Activated gamma-delta T cell (primary cell): ENCODE measurements at regions not wholly inside any gene's neighbourhood (a gene's known extent, or its start where the extent isn't known, plus 50 kb on each side); places are given as distances from the start of the nearest gene placed in this dataset.
"Not testable (repeated sequence)": the region's sequence is repeated elsewhere in the genome, so short reads cannot be mapped to it uniquely, and the experiment has no call there.

ENCODE experiments used
- DNase-seq: peaks from one replicate; lab custom pipeline; 2025; lab: John Stamatoyannopoulos, UW

GRCh38 chr5:97234380-97234779, 51.3 kb upstream of the RIOK2 start:
- not testable (repeated sequence) for DNase-seq

DNA sequence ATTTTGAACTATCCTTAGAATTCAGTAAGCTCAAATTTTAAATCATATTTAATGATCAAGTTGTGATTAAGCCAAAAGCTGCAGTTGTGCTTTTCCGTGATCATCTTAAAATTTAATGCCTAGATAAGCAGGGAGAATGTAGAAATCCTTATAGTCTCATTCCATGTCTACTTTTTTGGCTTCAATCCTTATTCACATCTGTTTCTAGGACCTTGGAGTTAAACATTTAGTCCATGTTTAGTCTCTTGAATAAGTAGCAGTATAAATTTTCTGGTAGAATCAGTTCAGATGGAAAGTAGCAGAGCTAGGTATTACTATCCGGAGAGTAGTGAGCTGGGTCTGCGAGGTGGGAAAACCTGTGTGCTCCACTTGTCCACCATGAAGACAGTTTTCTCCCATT, 59.3 kb upstream of the RIOK2 start:
- DNase-seq, result no peak

DNA sequence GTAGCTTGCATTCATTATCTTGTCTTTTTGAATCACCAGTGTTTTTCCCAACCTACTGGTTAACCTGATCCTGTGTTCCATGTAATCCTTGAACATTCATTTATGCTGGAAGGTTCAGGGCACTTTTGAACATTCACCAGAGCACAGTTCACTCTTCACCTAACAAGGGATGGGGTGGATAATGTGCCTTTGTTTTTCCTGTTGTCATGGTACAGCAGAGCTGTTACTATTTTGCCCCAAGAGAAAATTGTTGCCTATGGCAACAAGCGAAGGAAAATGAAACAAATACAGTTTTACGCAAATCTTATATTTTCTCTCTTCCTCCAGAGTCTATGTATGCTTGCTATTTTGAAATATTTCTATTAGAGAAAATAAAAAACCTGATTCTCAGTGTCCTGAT, 60.3 kb upstream of the RIOK2 start:
- DNase-seq, result no peak

GRCh38 chr5:97245386-97245785, 62.3 kb upstream of the RIOK2 start:
- DNase-seq, result no peak

DNA sequence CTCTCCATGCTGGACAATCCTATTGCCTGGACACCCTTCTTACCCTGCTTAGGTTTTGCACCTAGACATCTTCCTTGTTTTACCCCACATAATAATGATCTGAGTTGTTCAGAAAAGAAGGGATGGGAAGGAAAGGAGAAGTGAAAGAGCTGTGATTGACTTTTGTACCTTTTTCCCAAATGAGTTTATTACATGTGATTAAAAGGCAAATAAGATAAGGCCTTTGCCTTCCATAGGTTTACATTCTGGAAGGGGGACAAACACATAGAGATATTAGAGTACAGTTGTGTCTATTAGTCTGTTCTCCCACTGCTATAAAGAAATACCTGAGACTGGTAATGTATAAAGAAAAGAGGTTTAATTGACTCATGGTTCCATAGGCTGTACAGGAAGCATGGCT, 67.1 kb upstream of the RIOK2 start:
- DNase-seq, result no peak

GRCh38 chr5:97266076-97266475, 83.0 kb upstream of the RIOK2 start:
- no peak for DNase-seq

- DNase-seq, result no peak
Observed at GRCh38 chr5:97266576-97266975, 83.5 kb upstream of the RIOK2 start.

- DNase-seq, result no peak
Observed at GRCh38 chr5:97267767-97268166, 84.7 kb upstream of the RIOK2 start.

- no peak for DNase-seq
Observed at GRCh38 chr5:97276474-97277120, 93.5 kb upstream of the RIOK2 start.

- DNase-seq, result no peak
Observed at GRCh38 chr5:97281257-97281656, 98.2 kb upstream of the RIOK2 start.

GRCh38 chr5:97297063-97297703, 114.1 kb upstream of the RIOK2 start:
- no peak for DNase-seq

DNA sequence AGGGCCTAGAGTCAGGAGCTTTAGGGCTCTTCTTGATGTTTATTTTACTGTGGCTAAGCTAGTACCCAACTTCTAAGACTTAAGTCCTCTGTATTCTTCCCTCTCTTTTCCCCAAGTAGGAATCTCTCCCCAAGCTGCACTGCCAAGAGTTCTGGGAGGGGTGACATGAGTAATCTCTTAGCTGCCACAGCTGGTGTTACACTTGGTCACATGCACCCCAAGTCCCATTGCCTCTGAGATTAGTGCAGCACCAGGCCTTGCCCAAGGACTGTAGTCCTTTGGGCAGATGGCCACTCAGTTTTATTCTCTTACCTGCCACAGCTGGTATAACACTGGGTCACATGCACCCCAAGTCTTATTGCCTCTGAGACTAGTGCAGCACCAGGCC, 114.7 kb upstream of the RIOK2 start:
- no peak for DNase-seq

- DNase-seq, result not testable (repeated sequence)
Observed at GRCh38 chr5:97301181-97301580, 118.1 kb upstream of the RIOK2 start.

- no peak for DNase-seq
Observed at GRCh38 chr5:97338729-97339128, 155.7 kb upstream of the RIOK2 start.

DNA sequence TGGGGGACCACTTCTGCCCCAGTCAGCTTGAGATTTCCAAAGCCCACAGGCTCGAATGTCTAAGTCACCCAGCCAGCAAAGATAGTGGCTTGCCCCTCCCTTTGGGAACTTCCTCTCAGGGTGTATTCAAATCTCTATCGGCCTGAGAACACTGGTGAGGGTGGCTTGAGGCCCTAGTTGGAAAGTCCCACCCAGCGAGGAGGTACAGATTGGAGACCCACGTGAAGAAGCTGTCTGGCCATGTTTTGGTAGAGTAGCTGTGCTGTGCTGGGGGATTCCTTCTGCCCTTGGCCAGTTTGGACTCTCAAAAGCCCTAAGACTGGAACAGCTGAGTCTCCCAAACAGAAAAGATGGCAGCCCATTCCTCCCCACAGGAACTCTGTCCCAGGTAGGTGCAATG, 172.7 kb upstream of the RIOK2 start:
- no peak for DNase-seq

DNA sequence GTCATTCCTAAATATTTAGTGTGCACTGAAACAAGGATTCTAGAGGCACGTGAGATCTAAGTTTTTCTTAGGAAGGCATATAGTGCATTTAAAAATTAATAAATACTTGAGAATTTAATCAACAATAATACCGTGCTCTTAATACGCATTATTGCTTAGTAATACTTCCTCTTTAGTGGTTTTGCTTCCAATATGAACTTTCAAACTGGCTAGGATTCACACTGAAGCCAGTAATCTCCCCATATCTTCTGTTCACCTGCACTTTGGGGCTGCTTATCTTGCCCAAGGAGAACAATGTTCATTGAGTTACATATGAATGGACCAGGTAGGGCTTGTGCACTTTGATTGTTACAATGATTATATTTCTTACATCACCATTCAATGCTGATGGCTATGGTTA, 180.5 kb upstream of the RIOK2 start:
- no peak for DNase-seq

GRCh38 chr5:97364731-97365130, 181.7 kb upstream of the RIOK2 start:
- DNase-seq, result no peak

DNA sequence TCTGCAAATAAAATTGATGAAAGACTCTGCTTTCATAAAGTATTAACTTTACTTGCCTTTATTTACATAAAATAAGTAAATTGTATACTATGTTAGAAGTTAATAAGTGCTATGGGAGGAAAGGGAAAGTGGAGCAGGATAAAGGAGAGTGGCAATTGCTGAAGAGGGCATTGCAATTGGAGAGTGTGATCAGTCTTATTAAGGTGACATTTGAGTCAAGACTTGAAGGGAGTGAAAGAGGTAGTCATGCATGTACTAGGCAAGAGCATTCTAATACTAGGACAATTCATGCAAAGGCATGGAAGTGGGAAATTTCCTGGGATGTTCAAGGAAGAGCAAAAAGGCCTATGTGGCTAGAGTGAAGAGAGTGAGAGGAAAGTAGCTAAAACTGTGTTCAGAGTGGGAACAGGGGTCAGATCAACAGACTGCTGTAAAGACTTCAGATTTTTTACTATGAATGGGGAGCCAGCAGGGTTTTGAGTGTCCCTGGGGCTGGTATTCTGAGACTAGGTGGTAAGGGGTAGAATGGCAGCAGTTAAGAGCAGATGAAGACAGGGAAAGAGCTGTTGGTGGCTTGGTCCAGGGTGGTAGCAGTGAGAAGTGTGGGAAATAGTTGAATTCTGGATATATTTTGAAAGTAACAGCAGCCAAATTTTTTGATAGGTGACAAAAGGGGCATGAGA, 182.3 kb upstream of the RIOK2 start:
- no peak for DNase-seq

DNA sequence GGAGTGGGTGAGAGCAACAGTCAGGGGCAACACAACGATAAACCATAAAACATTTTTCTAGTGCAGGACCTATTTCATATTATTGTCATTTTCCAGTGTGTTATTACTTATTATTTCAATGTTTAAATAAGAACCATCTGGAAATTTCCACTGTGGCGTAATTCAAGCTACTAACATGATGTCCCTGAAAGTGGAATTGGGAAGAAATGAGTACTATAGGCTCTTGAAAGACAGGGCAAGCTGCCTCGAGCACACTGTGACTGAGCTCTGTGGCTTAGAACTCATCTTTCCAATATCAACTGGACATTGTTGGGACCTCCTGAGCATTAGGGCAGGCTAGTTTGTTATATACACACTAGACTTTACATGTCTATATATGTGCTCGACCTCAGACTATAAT, 182.9 kb upstream of the RIOK2 start:
- DNase-seq, result no peak

DNA sequence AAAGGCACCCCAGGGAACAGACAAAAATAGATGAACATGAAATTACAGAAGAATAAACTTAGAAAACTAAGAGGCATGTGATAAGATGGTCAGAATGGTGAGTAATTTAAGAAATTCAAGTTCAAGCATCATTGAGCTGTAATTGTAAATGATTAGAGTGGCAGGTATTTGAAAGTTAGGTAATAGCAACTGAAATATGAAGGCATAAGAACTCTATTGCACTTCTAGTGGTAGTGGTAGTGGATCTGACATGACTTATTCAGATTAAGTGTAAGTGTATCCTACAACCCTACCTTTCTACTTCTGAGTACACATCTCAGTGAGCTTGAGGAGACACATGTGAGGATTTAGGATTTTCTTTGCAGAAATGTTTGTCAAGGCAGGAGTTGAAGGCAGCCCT, 192.9 kb upstream of the RIOK2 start:
- no peak for DNase-seq

- no peak for DNase-seq
Observed at GRCh38 chr5:97377582-97377981, 194.5 kb upstream of the RIOK2 start.

GRCh38 chr5:97383996-97384395, 200.9 kb upstream of the RIOK2 start:
- DNase-seq, result no peak

- no peak for DNase-seq
Observed at GRCh38 chr5:97388794-97389193, 205.7 kb upstream of the RIOK2 start.

DNA sequence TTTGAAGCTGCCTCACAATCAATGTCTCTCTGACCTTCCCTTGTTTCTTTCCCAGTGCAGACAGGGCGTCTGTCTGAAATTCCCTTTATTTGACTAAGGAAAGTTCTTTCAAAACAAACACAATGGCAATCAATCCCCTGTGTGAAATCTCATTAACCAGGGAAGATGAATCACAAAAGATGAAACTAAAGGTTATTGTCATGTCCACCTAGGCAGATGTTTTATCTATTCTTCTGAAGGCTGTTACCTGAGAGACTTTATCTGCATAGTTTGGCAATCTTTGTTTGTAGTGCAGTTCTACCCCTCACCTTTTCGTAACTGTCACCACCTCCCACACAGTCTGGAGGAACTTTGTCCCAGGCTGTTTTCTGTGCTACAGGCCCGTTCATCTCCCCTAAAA, 217.5 kb upstream of the RIOK2 start:
- no peak for DNase-seq
